H1 (cell line): ENCODE measurements at regions not wholly inside any gene's neighbourhood (a gene's known extent, or its start where the extent isn't known, plus 50 kb on each side); places are given as distances from the start of the nearest gene placed in this dataset.

Experiments used
- CTCF ChIA-PET: fragments of 300-600 bp; sonication (Branson Sonifier 250); formaldehyde crosslinking; loops from one replicate; lab custom pipeline; 2021; ENCODE audit not compliant: partially characterized antibody; lab: Charles Lee
- POLR2A ChIA-PET: fragments of 300-600 bp; sonication (Branson Sonifier 250); formaldehyde crosslinking; loops from one replicate; lab custom pipeline; 2021; ENCODE audit warnings: inconsistent platforms; ENCODE audit not compliant: partially characterized antibody; lab: Charles Lee
- DNase-seq, 2 experiments: peaks; one replicate each; pipeline versions ENCODE4 v3.0.0 to v3.0.0-alpha.2; 2010 to 2022; ENCODE audit warnings: low spot score in 2 of 2, low read depth in 1 of 2, mixed read lengths in 1 of 2
- FAIRE-seq: peaks from 2 replicates; lab custom pipeline; 2011; peaks lifted over from hg19 to GRCh38; lab: Jason Lieb, UNC
- H2AFZ ChIP-seq: 2 replicates; pipeline ENCODE4 v1.8.1; 2012; ENCODE audit warnings: low read length, inconsistent platforms
- H2AK5ac ChIP-seq: 2 replicates; pipeline ENCODE4 v1.6.1; 2013; ENCODE audit warnings: low read depth, low read length
- H2BK120ac ChIP-seq: replicated peaks from 2 replicates; pipeline ENCODE3; 2013; ENCODE audit warnings: low read depth, low read length, inconsistent platforms
- H2BK12ac ChIP-seq: 2 replicates; pipeline ENCODE4 v1.6.1; 2013; ENCODE audit warnings: low read depth, low read length
- H2BK15ac ChIP-seq: 2 replicates; pipeline ENCODE4 v1.6.1; 2013; ENCODE audit warnings: low read length
- H2BK20ac ChIP-seq: 2 replicates; pipeline ENCODE4 v1.6.1; 2013; ENCODE audit warnings: low read length
- H2BK5ac ChIP-seq: 2 replicates; pipeline ENCODE4 v1.6.1; 2013; ENCODE audit warnings: low read depth, low read length
- H3K14ac ChIP-seq: 2 replicates; pipeline ENCODE4 v1.6.1; 2013; ENCODE audit warnings: inconsistent platforms; ENCODE audit not compliant: insufficient read length
- H3K18ac ChIP-seq: 2 replicates; pipeline ENCODE4 v1.6.1; 2013; ENCODE audit warnings: low read length; ENCODE audit errors: extremely low read depth
- H3K23ac ChIP-seq: 2 replicates; pipeline ENCODE4 v1.6.1; 2013; ENCODE audit warnings: inconsistent platforms; ENCODE audit not compliant: insufficient read length
- H3K23me2 ChIP-seq: 2 replicates; pipeline ENCODE4 v1.6.1; 2013; ENCODE audit warnings: low read depth, low read length
- H3K27ac ChIP-seq: 2 replicates; pipeline ENCODE4 v1.6.1; 2011; ENCODE audit warnings: low read depth, low read length, inconsistent platforms
- H3K27me3 ChIP-seq, 4 experiments: replicated peaks in 1 of 4; 1 replicate in 1 of 4; 2 replicates in 3 of 4; pipeline versions ENCODE4 v1.6.1 to v1.8.1; 2011 to 2013; ENCODE audit warnings: low read length in 3 of 4, mild to moderate bottlenecking in 3 of 4, inconsistent platforms in 2 of 4, mixed read lengths in 2 of 4, moderate library complexity in 1 of 4; ENCODE audit not compliant: control insufficient read depth in 3 of 4, insufficient read depth in 3 of 4; ENCODE audit errors: extremely low read depth in 1 of 4
- H3K36me3 ChIP-seq, 4 experiments: 2 replicates each; pipeline versions ENCODE4 v1.6.1 to v1.8.1; 2011 to 2013; ENCODE audit warnings: mild to moderate bottlenecking in 4 of 4, low read length in 3 of 4, moderate library complexity in 2 of 4, control low read depth in 1 of 4, inconsistent platforms in 1 of 4; ENCODE audit not compliant: insufficient read depth in 4 of 4, control insufficient read depth in 2 of 4
- H3K4ac ChIP-seq: replicated peaks from 2 replicates; pipeline ENCODE3; 2013; ENCODE audit warnings: low read length, low read depth, mixed read lengths, inconsistent platforms; ENCODE audit not compliant: insufficient read length
- H3K4me1 ChIP-seq, 4 experiments: replicated peaks in 1 of 4; 1 replicate in 1 of 4; 2 replicates in 3 of 4; pipeline versions ENCODE4 v1.6.1 to v1.8.1; 2011 to 2013; ENCODE audit warnings: low read length in 3 of 4, inconsistent platforms in 2 of 4, mixed read lengths in 1 of 4; ENCODE audit not compliant: insufficient read depth in 4 of 4, control insufficient read depth in 3 of 4
- H3K4me2 ChIP-seq, 2 experiments: 2 replicates each; pipeline versions ENCODE4 v1.6.1 to v1.8.1; 2011 to 2013; ENCODE audit warnings: low read depth in 2 of 2, low read length in 2 of 2, control low read depth in 1 of 2, inconsistent platforms in 1 of 2, mild to moderate bottlenecking in 1 of 2; ENCODE audit not compliant: insufficient read depth in 1 of 2
- H3K4me3 ChIP-seq, 4 experiments: fragments of 200-600, 300-600 bp in 1 of 4; sonication (generic), shearing (Covaris generic), sonication (Bioruptor Twin) in 1 of 4; 2 replicates each; pipeline versions ENCODE4 v1.5.1 to v1.8.1; 2011 to 2016; ENCODE audit warnings: low read length in 4 of 4, low read depth in 3 of 4, control low read depth in 2 of 4, inconsistent platforms in 2 of 4, mild to moderate bottlenecking in 2 of 4, mixed read lengths in 1 of 4, moderate library complexity in 1 of 4; ENCODE audit not compliant: insufficient read depth in 2 of 4; ENCODE audit errors: extremely low read depth in 1 of 4
- H3K56ac ChIP-seq: replicated peaks from 2 replicates; pipeline ENCODE3; 2013; ENCODE audit warnings: low read depth, mild to moderate bottlenecking, mixed read lengths, low read length, inconsistent platforms; ENCODE audit not compliant: insufficient read length
- H3K79me1 ChIP-seq: 2 replicates; pipeline ENCODE4 v1.6.1; 2013; ENCODE audit warnings: low read depth, low read length, control low read depth
- H3K79me2 ChIP-seq, 2 experiments: 2 replicates each; pipeline versions ENCODE4 v1.6.1 to v1.8.1; 2012 to 2013; ENCODE audit warnings: low read length in 2 of 2, mild to moderate bottlenecking in 2 of 2, inconsistent platforms in 1 of 2; ENCODE audit not compliant: insufficient read depth in 2 of 2, control insufficient read depth in 1 of 2
- H3K9ac ChIP-seq, 4 experiments: replicated peaks in 1 of 4; 1 replicate in 1 of 4; 2 replicates in 3 of 4; pipeline versions ENCODE4 v1.6.1 to v1.8.1; 2011 to 2013; ENCODE audit warnings: low read depth in 3 of 4, low read length in 3 of 4, control low read depth in 2 of 4, mild to moderate bottlenecking in 2 of 4, moderate library complexity in 2 of 4, inconsistent platforms in 1 of 4; ENCODE audit errors: extremely low read depth in 1 of 4
- H3K9me3 ChIP-seq, 2 experiments: 2 replicates each; pipeline versions ENCODE4 v1.6.1 to v1.8.1; 2012 to 2013; ENCODE audit warnings: mild to moderate bottlenecking in 2 of 2, moderate library complexity in 2 of 2, control low read depth in 1 of 2, inconsistent platforms in 1 of 2, low read depth in 1 of 2, low read length in 1 of 2, mixed read lengths in 1 of 2; ENCODE audit not compliant: insufficient read depth in 2 of 2
- H4K20me1 ChIP-seq, 2 experiments: replicated peaks in 1 of 2; 2 replicates each; pipeline versions ENCODE3 to v1.8.1; 2011 to 2013; ENCODE audit warnings: inconsistent platforms in 2 of 2, low read length in 2 of 2, mild to moderate bottlenecking in 1 of 2; ENCODE audit not compliant: insufficient read depth in 2 of 2, control insufficient read depth in 1 of 2
- H4K5ac ChIP-seq: 2 replicates; pipeline ENCODE4 v1.6.1; 2013; ENCODE audit warnings: low read length, low read depth, mixed read lengths, inconsistent platforms; ENCODE audit not compliant: insufficient read length
- H4K8ac ChIP-seq: 2 replicates; pipeline ENCODE4 v1.8.0; 2013; ENCODE audit warnings: mild to moderate bottlenecking, moderate library complexity, low read length, inconsistent platforms; ENCODE audit not compliant: insufficient read depth; ENCODE audit errors: extremely low read depth
- H4K91ac ChIP-seq: replicated peaks from 2 replicates; pipeline ENCODE3; 2013; ENCODE audit warnings: low read length, mixed read lengths, inconsistent platforms; ENCODE audit not compliant: insufficient read length
- CREB1 ChIP-seq: IDR thresholded peaks from 2 replicates; pipeline ENCODE4 v1.6.1; 2012; ENCODE audit warnings: inconsistent platforms
- WGBS, 2 experiments: shearing (Covaris generic) in 1 of 2; methylation state at CpG; one replicate each; pipeline versions ENCODE4 v1.1.6 to v1.1.7; 2013 to 2015; ENCODE audit warnings: low lambda C conversion rate in 2 of 2, mixed read lengths in 2 of 2, inconsistent platforms in 1 of 2, low coverage in 1 of 2, missing lambda C conversion rate in 1 of 2; ENCODE audit not compliant: insufficient replicate concordance in 2 of 2, insufficient coverage in 1 of 2, insufficient read length in 1 of 2; ENCODE audit errors: extremely low coverage in 1 of 2, missing lambda C conversion rate in 1 of 2; 5-methylcytosine and 5-hydroxymethylcytosine counted together

- CTCF ChIA-PET: interaction anchor here (0.6 to 1.5 kb wide), 4 partner anchors 29 to 431 kb away, joined by 3 to 5 read pairs (median 4); no protein-coding TSS in a partner anchor
- POLR2A ChIA-PET: no interaction called here
- no peaks in the 10 kb centered on the region for H3K23me2 ChIP-seq
- no peak overlapping the region for H3K4me3 ChIP-seq
- H2BK20ac ChIP-seq: no peak overlapping the region
- H3K23ac ChIP-seq: no peak overlapping the region
- H2AFZ ChIP-seq: no peak overlapping the region
- no peaks in the 10 kb centered on the region for H3K79me2 ChIP-seq
- H3K9ac ChIP-seq: no peak overlapping the region
- WGBS, 2 experiments: 88% methylated on average over 2 of the region's 2 CpGs; no CpG with 5 or more reads in 1 of the 2 experiments
- no peak overlapping the region for H2BK12ac ChIP-seq
- H2AK5ac ChIP-seq: no peak overlapping the region
- no peak overlapping the region for H4K8ac ChIP-seq
- no peak overlapping the region for H2BK15ac ChIP-seq
- H3K27ac ChIP-seq: no peak overlapping the region
- no peaks in the 10 kb centered on the region for H3K27me3 ChIP-seq
- no peak for DNase-seq
- H3K56ac ChIP-seq: no peak overlapping the region
- no peak for FAIRE-seq
- no peak overlapping the region for H2BK120ac ChIP-seq
- no peak overlapping the region for H4K91ac ChIP-seq
- H3K4me1 ChIP-seq: peaks cover 0 to 2% (median 0%) of the 10 kb centered on the region in 4 experiments; a peak in 2 of 7 replicates
- no peak overlapping the region for H3K18ac ChIP-seq
- no peak overlapping the region for H3K4ac ChIP-seq
- no peaks in the 10 kb centered on the region for H4K20me1 ChIP-seq
- H2BK5ac ChIP-seq: no peak overlapping the region
- no peak for TF ChIP-seq CREB1
- no peaks in the 10 kb centered on the region for H3K9me3 ChIP-seq
- H3K36me3 ChIP-seq: no peaks in the 10 kb centered on the region
- no peak overlapping the region for H3K14ac ChIP-seq
- no peaks in the 10 kb centered on the region for H3K79me1 ChIP-seq
- H3K4me2 ChIP-seq: no peak overlapping the region
- H4K5ac ChIP-seq: no peak overlapping the region
These were observed 165.6 kb downstream of the AVL9 start for GRCh38 chr7:32660936-32661335.
